HepG2 (cell line): ENCODE measurements at regions not wholly inside any gene's neighbourhood (a gene's known extent, or its start where the extent isn't known, plus 50 kb on each side); places are given as distances from the start of the nearest gene placed in this dataset.

ENCODE experiments used
- EP300 ChIP-seq, 3 experiments: sonication (generic) in 1 of 3; formaldehyde crosslinking in 1 of 3; IDR thresholded peaks; 2 replicates each; pipeline versions ENCODE4 v1.5.1 to v1.6.1; 2011 to 2020; ENCODE audit warnings: low read depth in 2 of 3, low read length in 2 of 3, borderline replicate concordance in 1 of 3, improper control_type of control experiment in 1 of 3, mild to moderate bottlenecking in 1 of 3, missing genetic modification reagents in 1 of 3, moderate library complexity in 1 of 3
- ZBTB4 ChIP-seq: sonication (generic); formaldehyde crosslinking; IDR thresholded peaks from 2 replicates; pipeline ENCODE4 v1.4.0; 2020; ENCODE audit warnings: missing genetic modification reagents, mild to moderate bottlenecking, borderline replicate concordance

GRCh38 chr3:150033721-150034120 lies 63.0 kb upstream of the PFN2 start:
- no peak for TF ChIP-seq EP300 (IDR thresholded peaks at IDR 0.05; ENCODE audit: low read depth in 2 of 2, low read length in 2 of 2)
- TF ChIP-seq EP300 (CRISPR knock-in tag; IDR thresholded peaks at IDR 0.05; ENCODE audit: borderline replicate concordance) = no peak
- no peak for TF ChIP-seq ZBTB4 (CRISPR knock-in tag)
